Stomach (tissue), 8 donors: ENCODE measurements at regions not wholly inside any gene's neighbourhood (a gene's known extent, or its start where the extent isn't known, plus 50 kb on each side); places are given as distances from the start of the nearest gene placed in this dataset.

Experiments
- DNase-seq, 2 donors: peaks; one replicate each; pipeline versions ENCODE4 v3.0.0 to v3.0.0-alpha.2; 2013 to 2019
- H3K27ac ChIP-seq, 5 donors: fragments of 200-600 bp in 4 of 5; sonication (generic) in 4 of 5; one replicate each; pipeline ENCODE4 v1.5.1; 2013 to 2019; ENCODE audit warnings: mild to moderate bottlenecking in 1 of 5, moderate library complexity in 1 of 5
- H3K27me3 ChIP-seq, 3 donors: fragments of 200-600 bp; sonication (generic); one replicate each; pipeline ENCODE4 v1.5.1; 2017 to 2019; ENCODE audit warnings: mixed run types in 1 of 3
- H3K36me3 ChIP-seq, 4 donors: fragments of 200-600 bp; sonication (generic); 1 replicate in 3 of 4; 2 replicates in 1 of 4; pipeline ENCODE4 v1.5.1; 2016 to 2019
- H3K4me1 ChIP-seq, 4 donors: fragments of 200-600 bp; sonication (generic); one replicate each; pipeline ENCODE4 v1.5.1; 2016 to 2019
- H3K4me3 ChIP-seq, 4 donors: fragments of 200-600 bp; sonication (generic) in 3 of 4; one replicate each; pipeline ENCODE4 v1.5.1; 2016 to 2019; ENCODE audit warnings: mild to moderate bottlenecking in 1 of 4
- H3K9me3 ChIP-seq, 4 donors: fragments of 200-600 bp; sonication (generic); one replicate each; pipeline ENCODE4 v1.5.1; 2016 to 2019
- EP300 ChIP-seq: sonication (generic); formaldehyde crosslinking; IDR thresholded peaks from one replicate; pipeline ENCODE4 v1.6.1; 2017; ENCODE audit warnings: antibody characterized with exemption
- POLR2A ChIP-seq, 4 donors: fragments of 450-650 bp; IDR thresholded peaks; one replicate each; pipeline ENCODE4 v1.6.1; 2016; ENCODE audit warnings: antibody characterized with exemption in 4 of 4, control low read depth in 2 of 4, mild to moderate bottlenecking in 1 of 4, moderate library complexity in 1 of 4
- POLR2AphosphoS5 ChIP-seq, 3 donors: sonication (generic); formaldehyde crosslinking; IDR thresholded peaks; one replicate each; pipeline ENCODE4 v1.6.1; 2016; ENCODE audit warnings: antibody characterized with exemption in 3 of 3
- WGBS, 5 donors: extraction: QIAGEN DNeasy Blood & Tissue Kit in 3 of 5; methylation state at CpG; one replicate each; pipeline versions ENCODE4 v1.1.5 to v1.1.7; 2013 to 2018; 5-methylcytosine and 5-hydroxymethylcytosine counted together
- intact Hi-C: fragments of 100-400 bp; cut with DNase I; formaldehyde crosslinking; loops from one replicate; pipeline ENCODE4 v1.15.1; 2023; ENCODE audit warnings: low total_unique reads
- TF ChIP-seq, protein P1 (sequence below), 7 experiments: fragments of 450-650 bp in 4 of 7; fragments of 200-600 bp in 3 of 7; sonication (generic) in 3 of 7; IDR thresholded peaks; one replicate each; pipeline ENCODE4 v1.5.1; 2016 to 2019; ENCODE audit warnings: antibody characterized with exemption in 7 of 7, control low read depth in 2 of 7, mild to moderate bottlenecking in 1 of 7
- donor health status: healthy with polysubstance abuse.
- donor health status: Bipolar disorder and iron deficiency.
- donor health status: healthy.

DNA sequence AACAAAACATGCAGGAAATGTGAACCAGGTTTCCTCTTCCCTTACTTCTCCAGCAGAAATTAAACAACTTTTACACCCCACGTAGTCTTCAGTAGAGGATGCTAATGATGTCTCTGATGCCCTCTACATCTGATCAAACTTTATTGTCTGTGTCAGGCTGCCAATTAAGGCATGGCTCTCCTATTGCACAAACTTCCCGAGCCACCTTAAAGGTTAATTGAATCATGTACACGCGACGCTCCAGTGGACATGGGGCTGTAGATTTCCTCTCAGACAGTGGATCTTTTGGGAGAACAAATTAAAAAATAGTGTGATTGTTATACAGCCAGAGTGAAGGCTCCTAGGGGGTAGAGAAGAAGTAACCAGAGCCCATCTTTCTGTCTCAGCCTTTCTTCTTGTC lies 301.6 kb downstream of the SMAD2 start:
- no peaks in the 10 kb centered on the region for H3K27me3 ChIP-seq
- no peak for TF ChIP-seq POLR2A (IDR thresholded peaks at IDR 0.05)
- no peak for TF ChIP-seq EP300
- no peak for DNase-seq
- no peaks in the 10 kb centered on the region for H3K9me3 ChIP-seq
- H3K4me3 ChIP-seq = no peak overlapping the region
- intact Hi-C loops = no loop called here
- no peak overlapping the region for H3K27ac ChIP-seq
- H3K36me3 ChIP-seq = no peaks in the 10 kb centered on the region
- WGBS, 5 donors = 63 to 84% (median 67%) methylated on average over 5 of the region's 5 CpGs
- no peaks in the 10 kb centered on the region for H3K4me1 ChIP-seq

DNA sequence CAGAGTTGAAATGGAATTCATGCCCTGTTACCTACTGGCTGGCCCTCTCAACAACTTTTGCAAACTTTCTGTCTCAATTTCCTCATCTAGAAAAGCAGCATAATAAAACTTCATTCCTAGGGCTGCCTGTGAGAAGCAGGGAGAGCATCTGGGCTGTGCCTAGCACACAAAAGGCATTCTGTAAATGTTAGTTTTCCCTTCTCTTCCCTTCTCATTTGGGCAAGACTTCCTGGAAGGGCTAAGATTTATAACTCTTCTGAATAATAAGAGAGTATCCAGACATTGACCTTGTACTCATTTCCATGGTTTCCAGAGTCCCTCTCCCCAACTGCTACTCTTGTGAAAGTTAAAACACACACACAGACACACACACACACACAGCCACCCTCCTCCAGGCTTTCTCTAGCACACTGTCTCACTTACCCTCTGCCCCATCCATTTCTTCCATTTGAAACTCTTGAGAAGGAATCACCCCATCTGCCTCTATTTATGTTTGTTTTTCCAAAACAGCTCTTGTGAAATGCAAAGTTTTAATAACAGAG lies 302.1 kb downstream of the SMAD2 start:
- DNase-seq = no peak
- intact Hi-C loops = no loop called here
- Histone ChIP-seq H3K27me3 (no peaks in the 10 kb centered on the region), H3K9me3 (no peaks in the 10 kb centered on the region), H3K4me3 (no peak overlapping the region), H3K36me3 (no peaks in the 10 kb centered on the region), H3K4me1 (no peaks in the 10 kb centered on the region), H3K27ac (no peak overlapping the region)
- TF ChIP-seq POLR2A (IDR thresholded peaks at IDR 0.05) (no peak), POLR2AphosphoS5 (IDR thresholded peaks at IDR 0.05) (no peak), EP300 (no peak)
- TF ChIP-seq, protein P1, sequence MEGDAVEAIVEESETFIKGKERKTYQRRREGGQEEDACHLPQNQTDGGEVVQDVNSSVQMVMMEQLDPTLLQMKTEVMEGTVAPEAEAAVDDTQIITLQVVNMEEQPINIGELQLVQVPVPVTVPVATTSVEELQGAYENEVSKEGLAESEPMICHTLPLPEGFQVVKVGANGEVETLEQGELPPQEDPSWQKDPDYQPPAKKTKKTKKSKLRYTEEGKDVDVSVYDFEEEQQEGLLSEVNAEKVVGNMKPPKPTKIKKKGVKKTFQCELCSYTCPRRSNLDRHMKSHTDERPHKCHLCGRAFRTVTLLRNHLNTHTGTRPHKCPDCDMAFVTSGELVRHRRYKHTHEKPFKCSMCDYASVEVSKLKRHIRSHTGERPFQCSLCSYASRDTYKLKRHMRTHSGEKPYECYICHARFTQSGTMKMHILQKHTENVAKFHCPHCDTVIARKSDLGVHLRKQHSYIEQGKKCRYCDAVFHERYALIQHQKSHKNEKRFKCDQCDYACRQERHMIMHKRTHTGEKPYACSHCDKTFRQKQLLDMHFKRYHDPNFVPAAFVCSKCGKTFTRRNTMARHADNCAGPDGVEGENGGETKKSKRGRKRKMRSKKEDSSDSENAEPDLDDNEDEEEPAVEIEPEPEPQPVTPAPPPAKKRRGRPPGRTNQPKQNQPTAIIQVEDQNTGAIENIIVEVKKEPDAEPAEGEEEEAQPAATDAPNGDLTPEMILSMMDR (IDR thresholded peaks at IDR 0.05) = no peak

- Histone ChIP-seq H3K4me3 (no peak overlapping the region), H3K4me1 (no peaks in the 10 kb centered on the region), H3K27ac (no peak overlapping the region), H3K27me3 (no peaks in the 10 kb centered on the region), H3K9me3 (no peaks in the 10 kb centered on the region), H3K36me3 (no peaks in the 10 kb centered on the region)
- no peak for DNase-seq
- intact Hi-C loops = no loop called here
- no peak for TF ChIP-seq POLR2AphosphoS5 (IDR thresholded peaks at IDR 0.05)
- 55 to 70% (median 60%) methylated on average over 3 of the region's 3 CpGs for WGBS, 5 donors
These were observed 303.4 kb downstream of the SMAD2 start for GRCh38 chr18:47627030-47627429.

DNA sequence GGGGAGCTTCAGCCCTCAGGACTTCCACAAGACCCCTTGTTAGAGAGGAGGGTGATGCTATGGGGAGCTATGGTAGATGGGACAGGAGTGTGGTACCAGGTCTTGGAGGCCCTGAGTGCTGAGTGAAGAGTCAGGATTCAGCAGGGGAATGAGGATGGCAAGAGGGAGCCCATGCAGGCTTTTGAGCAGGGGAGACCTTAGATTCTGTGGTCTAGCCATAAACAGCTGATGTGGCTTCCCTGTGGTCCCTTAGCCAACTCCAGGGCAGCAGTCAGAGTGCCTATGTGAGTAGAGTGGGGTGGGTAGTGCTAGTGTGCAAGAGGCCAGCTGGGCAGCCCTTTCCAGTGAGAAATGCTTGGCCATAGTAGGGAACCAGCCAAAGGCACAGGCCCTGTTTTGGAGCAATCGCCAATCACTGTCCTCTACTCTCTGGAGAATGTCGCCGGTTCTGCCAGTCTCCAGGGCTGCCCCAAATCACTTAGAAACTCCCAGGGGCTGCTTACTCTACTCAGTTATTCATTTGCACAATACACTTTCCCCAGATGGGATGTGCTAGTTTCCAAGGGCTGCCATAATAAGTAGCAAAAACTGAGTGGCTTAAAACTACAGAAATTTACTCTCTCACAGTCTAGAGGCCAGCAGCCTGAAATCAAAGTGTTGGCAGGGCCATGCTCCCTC lies 310.5 kb downstream of the SMAD2 start:
- Histone ChIP-seq H3K27ac (no peak overlapping the region), H3K4me1 (no peaks in the 10 kb centered on the region), H3K9me3 (no peaks in the 10 kb centered on the region), H3K36me3 (no peaks in the 10 kb centered on the region), H3K27me3 (no peaks in the 10 kb centered on the region), H3K4me3 (no peak overlapping the region)
- 86 to 100% (median 90%) methylated on average over 3 of the region's 3 CpGs for WGBS, 5 donors
- TF ChIP-seq POLR2AphosphoS5 (IDR thresholded peaks at IDR 0.05) (no peak), EP300 (no peak), POLR2A (IDR thresholded peaks at IDR 0.05) (no peak)
- TF ChIP-seq, protein P1 (IDR thresholded peaks at IDR 0.05) = no peak
- DNase-seq = no peak
- intact Hi-C loops = no loop called here

GRCh38 chr18:47618758-47619157 lies 311.7 kb downstream of the SMAD2 start:
- Histone ChIP-seq H3K36me3 (no peaks in the 10 kb centered on the region), H3K27me3 (no peaks in the 10 kb centered on the region)
- WGBS, 5 donors = 84 to 92% (median 90%) methylated on average over 3 of the region's 3 CpGs

More at GRCh38 chr18:47618758-47619157, 311.7 kb downstream of the SMAD2 start:
- Histone ChIP-seq H3K4me1 (no peaks in the 10 kb centered on the region), H3K4me3 (no peak overlapping the region), H3K27ac (no peak overlapping the region), H3K9me3 (no peaks in the 10 kb centered on the region)
- DNase-seq = no peak
- intact Hi-C loops = no loop called here
- TF ChIP-seq EP300 = no peak
- TF ChIP-seq, protein P1 (IDR thresholded peaks at IDR 0.05) = no peak
- TF ChIP-seq POLR2A (IDR thresholded peaks at IDR 0.05) = no peak
- no peak for TF ChIP-seq POLR2AphosphoS5 (IDR thresholded peaks at IDR 0.05)
